OCI-LY7 (cell line): ENCODE measurements at regions not wholly inside any gene's neighbourhood (a gene's known extent, or its start where the extent isn't known, plus 50 kb on each side); places are given as distances from the start of the nearest gene placed in this dataset.

Experiments used
- BruUV-seq: library from RNA; stranded (reverse); fragments of 400-500 nt; replicated peaks from 2 replicates; lab custom pipeline; 2021; lab: Mats Ljungman, UMichigan
- CTCF ChIA-PET: fragments of 300-600 bp; sonication (Branson Sonifier 250); formaldehyde crosslinking; loops from one replicate; lab custom pipeline; 2022; ENCODE audit warnings: antibody characterized with exemption; ENCODE audit not compliant: unreplicated experiment; lab: Charles Lee
- POLR2A ChIA-PET: fragments of 300-600 bp; sonication (Branson Sonifier 250); formaldehyde crosslinking; loops from one replicate; lab custom pipeline; 2022; ENCODE audit warnings: antibody characterized with exemption; lab: Charles Lee
- DNase-seq: peaks from one replicate; pipeline ENCODE4 v3.0.0-alpha.2; 2015; ENCODE audit warnings: low spot score
- H2AFZ ChIP-seq: fragments of 200-600 bp; sonication (generic), shearing (Covaris generic); 2 replicates; pipeline ENCODE4 v1.6.1; 2014; ENCODE audit warnings: mild to moderate bottlenecking, antibody characterized with exemption, low read length, moderate library complexity
- H3K27ac ChIP-seq: fragments of 200-600 bp; sonication (generic); 2 replicates; pipeline ENCODE4 v1.5.1; 2014; ENCODE audit warnings: mixed run types, low read depth, mild to moderate bottlenecking, moderate library complexity, low read length, inconsistent platforms; ENCODE audit not compliant: poor library complexity, severe bottlenecking
- H3K36me3 ChIP-seq: fragments of 200-600 bp; sonication (generic); 2 replicates; pipeline ENCODE4 v1.6.1; 2014; ENCODE audit warnings: mild to moderate bottlenecking, antibody characterized with exemption, low read length, moderate library complexity, mixed read lengths; ENCODE audit not compliant: insufficient read depth
- H3K4me1 ChIP-seq: fragments of 200-600 bp; sonication (generic); 2 replicates; pipeline ENCODE4 v1.5.1; 2014; ENCODE audit warnings: mild to moderate bottlenecking, low read length; ENCODE audit not compliant: insufficient read depth, poor library complexity, severe bottlenecking
- H3K4me2 ChIP-seq: fragments of 200-600 bp; sonication (generic); 2 replicates; pipeline ENCODE4 v1.6.1; 2014; ENCODE audit warnings: mild to moderate bottlenecking, low read length
- H3K4me3 ChIP-seq: fragments of 200-600 bp; sonication (generic); 2 replicates; pipeline ENCODE4 v1.5.1; 2014; ENCODE audit warnings: mild to moderate bottlenecking, low read depth, low read length; ENCODE audit not compliant: poor library complexity, severe bottlenecking
- H3K79me2 ChIP-seq: fragments of 200-600 bp; sonication (generic); 2 replicates; pipeline ENCODE4 v1.6.1; 2016; ENCODE audit warnings: low read depth, mild to moderate bottlenecking, low read length, moderate library complexity, mixed read lengths; ENCODE audit not compliant: insufficient read depth
- H3K9me2 ChIP-seq: fragments of 200-600 bp; sonication (generic); 2 replicates; pipeline ENCODE4 v1.6.1; 2016; ENCODE audit warnings: mild to moderate bottlenecking, low read length, mixed read lengths; ENCODE audit not compliant: insufficient read depth
- H3K9me3 ChIP-seq: fragments of 200-600 bp; sonication (generic); 2 replicates; pipeline ENCODE4 v1.6.1; 2014; ENCODE audit warnings: mild to moderate bottlenecking, mixed run types, low read length, mixed read lengths
- H4K20me1 ChIP-seq: fragments of 200-600 bp; sonication (generic); 2 replicates; pipeline ENCODE4 v1.6.1; 2014; ENCODE audit warnings: mild to moderate bottlenecking, antibody characterized with exemption, low read length, moderate library complexity, mixed read lengths; ENCODE audit not compliant: insufficient read depth
- EZH2phosphoT487 ChIP-seq: fragments of 200-600 bp; sonication (generic); IDR thresholded peaks from 2 replicates; pipeline ENCODE4 v1.6.1; 2018; ENCODE audit warnings: low read depth, borderline replicate concordance, mild to moderate bottlenecking, mixed run types, antibody characterized with exemption, low read length, moderate library complexity, mixed read lengths
- intact Hi-C: fragments of 100-400 bp; cut with micrococcal nuclease; formaldehyde crosslinking; loops from one replicate; pipeline ENCODE4 v1.10.0; 2022; ENCODE audit not compliant: unreplicated experiment
- TF ChIP-seq, protein P1 (sequence below): fragments of 200-600 bp; sonication (generic); conservative IDR thresholded peaks from 2 replicates; pipeline ENCODE4 v1.5.1; 2014; ENCODE audit warnings: mild to moderate bottlenecking, antibody characterized with exemption, low read length, moderate library complexity, mixed read lengths

DNA sequence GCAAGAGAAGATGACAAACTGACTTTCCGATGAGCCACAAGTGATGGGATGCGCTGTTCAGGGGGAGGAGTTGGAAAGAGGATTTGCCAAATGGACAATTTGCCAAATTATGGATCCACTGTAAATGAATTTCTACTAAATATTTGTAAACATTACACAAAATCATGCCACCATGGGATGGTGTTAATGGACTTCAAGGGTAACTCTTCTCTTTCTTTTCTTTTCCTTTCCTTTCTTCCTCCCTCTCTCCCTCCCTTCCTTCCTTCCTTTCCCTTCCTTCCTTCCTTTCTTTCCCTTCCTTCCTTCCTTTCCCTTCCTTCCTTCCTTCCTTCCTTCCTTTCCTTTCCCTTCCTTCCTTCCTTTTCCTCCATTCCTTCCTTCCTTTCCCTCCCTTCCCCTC is 76.0 kb upstream of the PEG3 start:
- no peaks in the 10 kb centered on the region for H3K79me2 ChIP-seq
- no peak overlapping the region for H3K4me3 ChIP-seq
- no peaks in the 10 kb centered on the region for H3K36me3 ChIP-seq
- H3K9me2 ChIP-seq = no peaks in the 10 kb centered on the region
- H2AFZ ChIP-seq = no peak overlapping the region
- POLR2A ChIA-PET = no interaction called here
- DNase-seq = no peak
- BruUV-seq = no TSS peak
- CTCF ChIA-PET = no interaction called here
- H3K4me1 ChIP-seq = no peaks in the 10 kb centered on the region
- TF ChIP-seq, protein P1, sequence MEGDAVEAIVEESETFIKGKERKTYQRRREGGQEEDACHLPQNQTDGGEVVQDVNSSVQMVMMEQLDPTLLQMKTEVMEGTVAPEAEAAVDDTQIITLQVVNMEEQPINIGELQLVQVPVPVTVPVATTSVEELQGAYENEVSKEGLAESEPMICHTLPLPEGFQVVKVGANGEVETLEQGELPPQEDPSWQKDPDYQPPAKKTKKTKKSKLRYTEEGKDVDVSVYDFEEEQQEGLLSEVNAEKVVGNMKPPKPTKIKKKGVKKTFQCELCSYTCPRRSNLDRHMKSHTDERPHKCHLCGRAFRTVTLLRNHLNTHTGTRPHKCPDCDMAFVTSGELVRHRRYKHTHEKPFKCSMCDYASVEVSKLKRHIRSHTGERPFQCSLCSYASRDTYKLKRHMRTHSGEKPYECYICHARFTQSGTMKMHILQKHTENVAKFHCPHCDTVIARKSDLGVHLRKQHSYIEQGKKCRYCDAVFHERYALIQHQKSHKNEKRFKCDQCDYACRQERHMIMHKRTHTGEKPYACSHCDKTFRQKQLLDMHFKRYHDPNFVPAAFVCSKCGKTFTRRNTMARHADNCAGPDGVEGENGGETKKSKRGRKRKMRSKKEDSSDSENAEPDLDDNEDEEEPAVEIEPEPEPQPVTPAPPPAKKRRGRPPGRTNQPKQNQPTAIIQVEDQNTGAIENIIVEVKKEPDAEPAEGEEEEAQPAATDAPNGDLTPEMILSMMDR = no peak
- no peak for TF ChIP-seq EZH2phosphoT487
- H4K20me1 ChIP-seq = no peaks in the 10 kb centered on the region
- H3K9me3 ChIP-seq = no peaks in the 10 kb centered on the region
- intact Hi-C loops = no loop called here
- no peak overlapping the region for H3K27ac ChIP-seq
- H3K4me2 ChIP-seq = no peak overlapping the region

DNA sequence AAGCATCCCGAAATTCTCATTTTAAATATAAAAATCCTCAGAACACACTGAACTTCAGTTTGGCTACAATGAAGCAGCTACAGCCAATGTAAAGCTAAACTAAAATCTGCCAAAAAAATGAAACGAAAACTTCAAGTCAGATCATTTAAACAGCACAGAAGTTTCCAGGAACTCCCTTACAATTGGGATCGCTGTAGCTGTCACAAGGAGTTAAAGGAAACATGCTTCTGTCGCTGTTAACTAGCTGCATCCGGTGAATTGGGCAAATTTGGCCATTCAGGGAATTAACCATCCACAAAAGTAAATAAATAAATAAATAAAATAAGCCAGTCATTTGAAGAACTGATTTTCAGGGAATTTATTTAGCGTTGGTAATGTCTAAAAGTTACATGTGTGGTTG is 77.0 kb upstream of the PEG3 start:
- Histone ChIP-seq H3K4me2 (no peak overlapping the region), H3K9me2 (no peaks in the 10 kb centered on the region), H3K79me2 (no peaks in the 10 kb centered on the region), H2AFZ (no peak overlapping the region), H3K9me3 (no peaks in the 10 kb centered on the region), H3K4me3 (no peak overlapping the region), H3K36me3 (no peaks in the 10 kb centered on the region), H4K20me1 (no peaks in the 10 kb centered on the region), H3K4me1 (no peaks in the 10 kb centered on the region), H3K27ac (no peak overlapping the region)
- TF ChIP-seq, protein P1 = no peak
- TF ChIP-seq EZH2phosphoT487 = no peak
- no peak for DNase-seq
- intact Hi-C loops = no loop called here
- BruUV-seq = no TSS peak
- ChIA-PET CTCF (no interaction called here), POLR2A (no interaction called here)

DNA sequence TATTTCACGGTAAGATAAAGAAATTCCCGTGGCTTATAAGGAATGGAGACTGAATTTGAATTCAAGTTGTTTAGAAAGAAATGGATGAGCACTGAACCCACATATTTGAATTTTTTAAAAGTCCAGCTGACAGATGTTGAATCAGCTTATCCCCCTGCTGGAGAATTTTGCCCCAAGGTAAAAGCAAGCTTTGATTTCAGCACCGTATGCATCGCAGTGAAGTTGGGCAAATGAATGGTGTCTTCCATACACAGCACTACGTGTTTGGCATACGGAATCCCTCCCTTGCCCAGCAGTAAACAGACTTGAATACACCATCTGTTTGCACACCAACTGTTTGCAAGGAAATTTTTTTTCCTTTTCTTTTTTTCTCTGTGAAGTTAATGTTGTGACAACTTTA is 77.5 kb upstream of the PEG3 start:
- no peak for DNase-seq
- BruUV-seq = no TSS peak
- no peak overlapping the region for H3K4me3 ChIP-seq
- no peak overlapping the region for H2AFZ ChIP-seq
- intact Hi-C loops = no loop called here
- CTCF ChIA-PET = no interaction called here
- no peaks in the 10 kb centered on the region for H3K9me3 ChIP-seq
- no peaks in the 10 kb centered on the region for H3K36me3 ChIP-seq
- no peaks in the 10 kb centered on the region for H3K4me1 ChIP-seq
- no peak overlapping the region for H3K27ac ChIP-seq
- TF ChIP-seq, protein P1 = no peak
- TF ChIP-seq EZH2phosphoT487 = no peak
- H3K4me2 ChIP-seq = no peak overlapping the region
- H3K79me2 ChIP-seq = no peaks in the 10 kb centered on the region
- POLR2A ChIA-PET = no interaction called here
- H3K9me2 ChIP-seq = no peaks in the 10 kb centered on the region
- H4K20me1 ChIP-seq = no peaks in the 10 kb centered on the region
